Stimulated activated naive B cell treated with anti-CD40 and anti-IgM and Interleukin-4, amounts not matched to agents 10 μg/mL and 1 μg/mL and 100 μg/mL, for 72 hours (primary cell): ENCODE measurements at regions not wholly inside any gene's neighbourhood (a gene's known extent, or its start where the extent isn't known, plus 50 kb on each side); places are given as distances from the start of the nearest gene placed in this dataset.
A peak's percentile ranks its signal among the peaks of the same experiment; 100 is the strongest.

Experiments used
- ATAC-seq, 2 donors: fragments of 150-1000 bp; cut with Tn5 transposase; replicated peaks; 2 replicates each; pipeline ENCODE4 v1.10.0; 2021; ENCODE audit warnings: moderate library complexity in 1 of 2
- DNase-seq: peaks from one replicate; pipeline ENCODE4 v3.0.0; 2021
- H3K27ac Mint-ChIP-seq: one replicate; pipeline ENCODE4 v1.8.0; 2022; ENCODE audit warnings: mild to moderate bottlenecking, mixed read lengths
- H3K27me3 Mint-ChIP-seq, 2 donors: one replicate each; pipeline ENCODE4 v1.8.0; 2022; ENCODE audit warnings: mixed read lengths in 2 of 2
- H3K36me3 Mint-ChIP-seq, 2 donors: one replicate each; pipeline ENCODE4 v1.8.0; 2022; ENCODE audit warnings: mixed read lengths in 2 of 2, mild to moderate bottlenecking in 1 of 2
- H3K4me1 Mint-ChIP-seq, 2 donors: one replicate each; pipeline ENCODE4 v1.8.0; 2022; ENCODE audit warnings: mixed read lengths in 2 of 2, mild to moderate bottlenecking in 1 of 2
- H3K4me3 Mint-ChIP-seq, 2 donors: one replicate each; pipeline ENCODE4 v1.8.0; 2022; ENCODE audit warnings: mild to moderate bottlenecking in 2 of 2, mixed read lengths in 2 of 2, moderate library complexity in 1 of 2
- H3K9me3 Mint-ChIP-seq, 2 donors: one replicate each; pipeline ENCODE4 v1.8.0; 2022; ENCODE audit warnings: mixed read lengths in 2 of 2, mild to moderate bottlenecking in 1 of 2

DNA sequence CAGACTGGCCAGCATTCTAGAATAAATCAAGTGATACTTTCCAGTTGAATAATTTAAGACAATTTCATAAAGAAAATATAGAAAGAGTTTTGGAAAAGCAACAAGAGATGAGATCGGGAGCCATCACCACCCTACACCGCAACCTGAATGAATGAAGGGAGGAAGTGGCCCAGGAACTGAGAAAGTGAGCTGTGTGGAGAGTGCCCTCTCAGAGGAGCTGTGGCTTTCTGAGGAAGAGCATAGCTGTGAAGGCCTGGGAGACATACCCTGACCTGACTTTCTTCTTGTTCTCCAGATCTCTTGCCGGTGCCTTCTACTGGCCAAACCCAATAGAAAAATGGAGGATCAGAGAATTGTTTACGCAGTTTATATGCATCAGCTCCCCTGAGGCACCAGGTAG lies 79.3 kb upstream of the TSPAN8 start:
- Mint-ChIP-seq H3K4me1 (no peaks in the 10 kb centered on the region), H3K27me3 (no peaks in the 10 kb centered on the region), H3K4me3 (no peak overlapping the region), H3K36me3 (no peaks in the 10 kb centered on the region), H3K9me3 (peaks cover 0 to 2% of the 10 kb centered on the region in 2 donors), H3K27ac (no peak overlapping the region)
- ATAC-seq = peak in 1 of 2 donors; percentile 67
- no peak for DNase-seq

DNA sequence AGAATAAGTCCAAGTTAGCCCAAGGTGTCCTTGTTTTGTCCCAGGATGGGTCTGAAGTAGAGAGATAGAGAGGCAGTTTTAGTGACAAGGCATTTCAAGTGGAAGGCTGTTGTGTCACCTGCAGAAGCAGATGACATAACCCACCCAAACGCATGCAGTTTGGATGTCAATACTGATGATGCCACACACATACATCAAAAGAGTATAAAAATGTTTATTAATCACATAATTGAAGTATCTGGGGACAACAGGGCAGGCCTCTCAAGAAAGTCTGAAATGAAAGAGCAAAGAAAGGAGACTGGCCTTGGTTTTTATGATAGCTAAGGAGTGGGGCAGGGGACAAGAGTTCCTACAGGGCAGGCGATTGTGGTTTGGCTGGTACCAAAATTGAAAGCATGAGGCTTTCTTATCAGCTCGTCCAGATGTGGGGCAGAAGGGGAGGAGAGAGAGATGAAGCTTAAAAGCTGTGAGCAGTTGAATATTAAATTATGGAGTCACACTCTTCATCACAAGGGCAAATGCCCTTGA lies 78.4 kb upstream of the TSPAN8 start:
- DNase-seq = no peak
- Mint-ChIP-seq H3K36me3 (no peaks in the 10 kb centered on the region), H3K4me3 (no peak overlapping the region), H3K27me3 (no peaks in the 10 kb centered on the region), H3K27ac (no peak overlapping the region), H3K9me3 (peaks cover 0 to 2% of the 10 kb centered on the region in 2 donors), H3K4me1 (no peaks in the 10 kb centered on the region)
- no peak for ATAC-seq

DNA sequence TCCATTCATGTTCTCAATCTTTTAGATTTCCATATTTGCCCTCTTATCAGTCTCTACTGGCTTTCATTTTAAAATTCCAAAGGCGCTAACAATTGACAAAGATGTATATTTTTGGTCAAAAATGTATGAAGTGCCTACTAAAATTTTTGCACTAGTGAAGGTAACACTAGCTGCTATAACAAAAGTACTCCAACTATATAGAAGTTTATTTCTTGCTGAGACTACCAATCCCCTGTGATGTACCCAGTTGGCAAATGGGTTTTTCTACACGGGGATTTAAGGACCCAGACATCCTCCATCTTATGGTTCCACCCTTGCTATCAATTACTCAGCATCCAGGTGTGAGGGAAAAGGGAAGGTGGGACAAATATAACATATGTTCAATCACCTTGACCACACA lies 75.3 kb upstream of the TSPAN8 start:
- Mint-ChIP-seq H3K27me3 (no peaks in the 10 kb centered on the region), H3K4me1 (no peaks in the 10 kb centered on the region), H3K36me3 (no peaks in the 10 kb centered on the region), H3K4me3 (no peak overlapping the region), H3K27ac (no peak overlapping the region), H3K9me3 (peaks cover 3 to 6% of the 10 kb centered on the region in 2 donors)
- DNase-seq = no peak
- no peak for ATAC-seq

DNA sequence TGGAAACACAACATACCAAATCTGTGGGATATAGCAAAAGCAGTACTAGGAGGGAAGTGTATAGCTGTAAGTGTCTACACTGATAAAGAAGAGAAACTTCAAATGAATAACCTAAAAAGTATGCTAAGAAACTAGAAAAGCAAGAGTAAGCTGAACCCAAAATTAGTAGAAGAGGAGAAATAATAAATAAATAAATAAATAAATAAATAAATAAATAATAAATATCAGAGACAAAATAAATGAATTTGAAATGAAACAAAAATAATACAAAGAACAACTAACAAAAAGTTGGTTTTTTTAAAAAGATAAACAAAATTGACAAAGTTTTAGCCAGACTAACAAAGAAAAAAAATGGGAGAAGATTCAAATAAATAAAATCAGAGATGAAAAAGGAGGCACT lies 72.7 kb upstream of the TSPAN8 start:
- Mint-ChIP-seq H3K4me3 (no peak overlapping the region), H3K9me3 (peaks cover 3 to 6% of the 10 kb centered on the region in 2 donors), H3K27ac (no peak overlapping the region), H3K36me3 (no peaks in the 10 kb centered on the region), H3K4me1 (no peaks in the 10 kb centered on the region), H3K27me3 (no peaks in the 10 kb centered on the region)
- ATAC-seq (no peak), DNase-seq (no peak)

DNA sequence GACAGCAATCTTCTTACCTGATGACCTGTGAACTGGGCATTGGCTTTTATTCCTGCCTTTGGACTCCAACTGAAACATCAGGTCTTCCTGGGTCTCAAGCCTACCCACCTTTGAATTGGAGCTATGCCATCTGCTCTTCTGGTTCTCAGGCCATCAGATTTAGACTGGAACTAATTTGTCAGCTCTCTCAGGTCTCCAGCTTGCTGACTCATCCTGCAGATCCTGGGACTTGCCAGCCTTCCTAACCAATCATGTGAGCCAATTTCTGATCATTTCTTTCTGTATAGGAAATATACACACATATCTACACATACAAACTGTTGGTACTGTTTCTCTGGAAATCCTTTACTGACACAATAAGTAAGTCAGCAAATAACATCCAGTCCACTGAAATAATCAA lies 65.3 kb upstream of the TSPAN8 start:
- Mint-ChIP-seq H3K4me1 (no peaks in the 10 kb centered on the region), H3K4me3 (no peak overlapping the region), H3K36me3 (no peaks in the 10 kb centered on the region), H3K27ac (no peak overlapping the region), H3K27me3 (no peaks in the 10 kb centered on the region), H3K9me3 (no peaks in the 10 kb centered on the region)
- DNase-seq = no peak
- ATAC-seq = no peak

DNA sequence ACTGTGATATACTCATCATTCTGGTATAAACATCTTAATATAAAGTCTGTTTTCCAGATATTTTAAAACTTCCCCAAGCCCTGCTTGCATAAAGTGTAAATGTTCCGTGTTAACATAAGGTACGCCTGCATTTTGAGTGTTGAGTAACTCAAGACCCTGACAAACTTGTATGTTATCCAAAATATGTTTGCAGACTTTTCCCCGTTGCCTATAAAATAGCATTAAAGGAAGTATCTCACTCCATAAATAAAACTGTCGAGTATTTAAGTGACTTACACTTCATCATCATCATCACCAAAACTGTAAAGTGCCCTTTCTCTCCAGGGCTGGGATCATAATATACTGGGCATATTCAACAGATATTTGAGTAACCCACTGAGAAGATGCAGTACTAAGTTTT lies 64.6 kb upstream of the TSPAN8 start:
- H3K4me1 Mint-ChIP-seq = no peaks in the 10 kb centered on the region
- H3K4me3 Mint-ChIP-seq = no peak overlapping the region
- H3K9me3 Mint-ChIP-seq = no peaks in the 10 kb centered on the region
- H3K27me3 Mint-ChIP-seq = peaks cover 0 to 1% of the 10 kb centered on the region in 2 donors
- ATAC-seq = no peak
- no peaks in the 10 kb centered on the region for H3K36me3 Mint-ChIP-seq
- no peak overlapping the region for H3K27ac Mint-ChIP-seq
- DNase-seq = no peak

DNA sequence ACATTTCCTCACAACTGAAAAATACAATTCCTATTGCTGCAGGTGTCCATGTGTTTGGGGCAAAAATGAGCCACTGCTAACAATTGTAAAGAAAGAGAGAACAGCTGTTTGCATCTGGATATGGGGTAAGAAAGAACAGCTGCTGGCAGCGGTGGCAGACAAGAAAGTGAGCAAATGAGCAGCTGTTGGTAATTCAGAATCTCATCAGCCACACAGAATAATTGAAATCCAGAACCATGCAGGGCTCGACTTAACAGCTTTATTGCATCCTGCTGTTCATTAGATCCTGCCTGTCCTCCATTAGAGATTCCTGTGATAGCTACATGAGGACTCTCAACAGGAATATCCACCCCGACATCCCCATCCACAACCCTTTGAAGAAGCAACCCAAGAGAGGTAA lies 62.5 kb upstream of the TSPAN8 start:
- H3K4me3 Mint-ChIP-seq = no peak overlapping the region
- H3K36me3 Mint-ChIP-seq = no peaks in the 10 kb centered on the region
- peaks cover 0 to 8% of the 10 kb centered on the region in 2 donors for H3K27me3 Mint-ChIP-seq
- H3K4me1 Mint-ChIP-seq = no peaks in the 10 kb centered on the region
- H3K9me3 Mint-ChIP-seq = no peaks in the 10 kb centered on the region
- no peak for DNase-seq
- H3K27ac Mint-ChIP-seq = no peak overlapping the region
- no peak for ATAC-seq

DNA sequence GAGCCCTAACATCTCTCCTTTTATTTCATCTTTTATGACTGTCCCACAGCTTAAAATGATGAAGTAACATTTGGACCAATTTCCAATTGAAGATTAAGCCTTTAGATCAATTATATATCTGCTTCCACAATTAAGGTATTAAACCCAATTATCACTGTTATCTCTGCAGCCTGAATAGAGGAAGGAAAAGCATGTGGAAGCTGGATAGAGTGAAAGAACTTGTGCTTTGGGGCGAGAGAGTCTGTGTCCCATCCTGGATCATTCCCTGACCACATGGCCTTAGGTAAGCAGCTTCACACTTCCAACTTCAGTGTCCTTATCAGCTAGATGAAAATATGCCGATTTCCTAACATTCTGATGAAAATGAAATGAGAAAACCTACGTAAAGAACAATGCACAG lies 61.4 kb upstream of the TSPAN8 start:
- H3K36me3 Mint-ChIP-seq = no peaks in the 10 kb centered on the region
- no peak overlapping the region for H3K4me3 Mint-ChIP-seq
- H3K27ac Mint-ChIP-seq = no peak overlapping the region
- H3K4me1 Mint-ChIP-seq = no peaks in the 10 kb centered on the region
- H3K27me3 Mint-ChIP-seq = peaks cover 0 to 8% of the 10 kb centered on the region in 2 donors
- no peaks in the 10 kb centered on the region for H3K9me3 Mint-ChIP-seq
- ATAC-seq = no peak
- no peak for DNase-seq

DNA sequence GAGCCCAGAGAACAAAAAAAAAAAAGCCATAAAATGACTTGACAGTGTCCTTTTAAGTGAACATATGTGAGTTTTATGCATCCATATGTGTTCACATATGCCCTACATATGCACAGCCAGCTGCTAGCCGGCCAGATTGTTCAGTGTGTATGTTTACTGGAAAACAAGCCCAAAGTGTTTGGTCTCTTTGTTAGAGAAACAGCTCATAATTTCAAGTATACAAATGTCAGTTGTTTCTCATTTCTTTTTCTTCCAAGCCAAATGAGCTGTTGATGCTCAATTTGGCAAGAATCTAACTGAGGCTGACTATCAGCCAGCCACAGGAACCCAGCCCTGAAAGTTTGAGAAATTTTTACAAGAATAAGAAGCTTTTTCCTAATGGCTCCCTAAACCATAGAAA lies 60.8 kb upstream of the TSPAN8 start:
- Mint-ChIP-seq H3K36me3 (no peaks in the 10 kb centered on the region), H3K4me3 (no peak overlapping the region), H3K4me1 (no peaks in the 10 kb centered on the region), H3K27me3 (peaks cover 0 to 8% of the 10 kb centered on the region in 2 donors), H3K27ac (no peak overlapping the region), H3K9me3 (no peaks in the 10 kb centered on the region)
- DNase-seq (no peak), ATAC-seq (no peak)

DNA sequence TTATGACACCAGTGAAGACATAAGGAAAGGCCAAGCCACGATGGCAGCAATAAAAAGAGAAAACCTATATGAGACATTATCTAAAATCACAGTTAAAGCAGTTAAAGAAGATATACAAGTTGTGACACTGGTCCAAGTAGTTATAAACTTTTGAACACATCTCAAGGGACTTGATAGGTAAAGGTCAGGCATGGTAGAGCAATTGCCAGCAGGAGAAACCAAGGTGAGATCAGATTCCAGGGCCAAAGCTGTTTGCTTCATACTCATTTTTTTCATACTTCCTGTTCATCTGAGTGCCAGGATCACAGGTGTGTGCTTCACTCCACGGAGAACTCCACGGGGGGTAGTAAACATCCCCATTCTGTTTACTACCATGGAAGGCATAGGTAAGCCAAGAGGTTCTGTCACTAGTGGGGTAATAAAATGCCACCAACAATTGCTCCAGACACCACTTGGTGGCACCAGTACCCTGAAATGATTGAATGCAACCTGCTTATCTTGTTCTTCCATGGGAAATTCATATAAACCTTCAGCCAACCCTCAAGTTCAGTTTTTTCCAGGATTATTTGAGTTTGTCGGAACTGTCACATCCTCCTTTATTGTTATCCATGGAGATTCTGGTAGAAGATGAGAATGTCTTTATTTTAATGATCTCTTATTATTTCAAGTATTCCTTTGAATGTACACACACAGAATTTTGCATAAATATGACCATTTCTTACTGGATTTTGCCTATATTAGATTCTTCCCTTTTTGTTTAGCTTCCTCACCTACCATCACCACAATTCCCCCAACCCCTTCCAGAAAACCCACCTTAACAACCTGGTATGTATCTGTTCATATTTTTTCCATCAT lies 59.2 kb upstream of the TSPAN8 start:
- Mint-ChIP-seq H3K4me3 (no peak overlapping the region), H3K36me3 (no peaks in the 10 kb centered on the region), H3K4me1 (no peaks in the 10 kb centered on the region), H3K27ac (no peak overlapping the region), H3K9me3 (no peaks in the 10 kb centered on the region), H3K27me3 (peaks cover 0 to 8% of the 10 kb centered on the region in 2 donors)
- DNase-seq (no peak), ATAC-seq (peak in 1 of 2 donors; percentile 58)

DNA sequence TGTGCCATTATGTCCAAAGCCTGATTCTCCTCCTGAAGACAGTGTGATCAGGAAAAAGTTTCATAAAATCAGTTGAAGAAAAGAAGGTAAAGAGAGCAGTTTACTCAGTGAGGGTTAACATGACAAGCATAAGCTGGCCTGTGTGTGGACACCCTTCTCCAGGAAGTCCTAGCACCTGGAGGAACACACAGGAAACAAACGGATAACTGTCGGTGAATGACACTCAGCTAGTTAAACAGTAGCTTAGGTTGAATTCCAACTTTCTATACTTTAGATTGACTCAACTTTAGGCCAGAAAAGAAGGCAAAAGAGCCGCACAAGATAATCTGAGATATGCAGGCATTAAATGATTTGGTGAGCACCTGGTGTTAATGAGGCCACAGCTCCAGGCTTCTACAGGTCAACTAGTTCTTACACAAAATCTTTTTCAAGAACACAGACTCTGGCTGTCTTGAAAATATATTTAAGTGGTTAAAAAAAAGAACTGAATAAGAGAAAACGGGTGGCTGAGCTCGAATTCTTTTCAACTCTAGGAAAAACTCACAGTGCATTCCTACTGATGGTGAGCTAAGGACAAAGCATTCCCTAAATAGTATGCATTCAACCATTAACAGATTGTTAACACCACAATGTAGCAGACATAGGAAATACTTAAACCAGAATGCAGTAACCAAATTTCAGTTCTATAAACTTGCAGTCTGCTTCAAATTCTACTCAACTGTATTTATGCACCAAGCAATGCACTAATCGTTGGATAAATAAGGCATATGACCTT lies 56.9 kb upstream of the TSPAN8 start:
- Mint-ChIP-seq H3K27me3 (peaks cover 0 to 8% of the 10 kb centered on the region in 2 donors), H3K27ac (no peak overlapping the region), H3K4me1 (no peaks in the 10 kb centered on the region), H3K36me3 (no peaks in the 10 kb centered on the region), H3K9me3 (no peaks in the 10 kb centered on the region), H3K4me3 (no peak overlapping the region)
- ATAC-seq = no peak
- DNase-seq = no peak

DNA sequence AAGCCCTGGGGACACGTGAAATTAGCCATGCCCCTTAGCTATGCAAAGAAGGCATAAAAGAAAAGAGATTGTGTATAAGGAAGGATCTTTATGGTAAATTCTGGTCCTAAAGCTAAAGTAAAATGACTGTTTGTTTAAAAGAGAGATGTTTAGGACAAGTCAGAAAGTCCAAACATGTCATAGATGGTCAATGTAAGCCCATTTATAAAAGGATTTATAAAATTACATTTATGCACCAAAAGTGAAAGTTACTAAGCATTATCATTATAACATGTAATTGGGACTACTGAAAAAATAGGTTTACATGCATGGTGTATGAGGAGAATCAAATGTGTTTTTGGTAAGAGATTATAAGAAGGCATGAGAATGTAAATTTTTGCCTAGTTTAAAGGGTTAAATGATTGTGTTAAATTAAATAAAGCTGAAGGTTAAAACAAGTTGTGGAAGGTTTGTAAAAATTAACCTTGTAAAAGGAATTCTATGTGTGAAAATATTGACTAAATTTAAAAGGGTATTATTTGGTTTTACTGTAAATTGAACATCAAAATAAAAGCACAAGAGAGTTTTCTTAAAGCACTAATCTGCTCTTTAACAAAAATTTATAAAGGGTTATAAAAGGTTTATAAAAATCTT lies 50.4 kb upstream of the TSPAN8 start:
- H3K27me3 Mint-ChIP-seq = no peaks in the 10 kb centered on the region
- H3K36me3 Mint-ChIP-seq = no peaks in the 10 kb centered on the region
- ATAC-seq (no peak), DNase-seq (no peak)
- peaks cover 5 to 10% of the 10 kb centered on the region in 2 donors for H3K9me3 Mint-ChIP-seq
- no peaks in the 10 kb centered on the region for H3K4me1 Mint-ChIP-seq
- no peak overlapping the region for H3K4me3 Mint-ChIP-seq
- no peak overlapping the region for H3K27ac Mint-ChIP-seq
